Common myeloid progenitor, CD34-positive (primary cell): ENCODE measurements at regions not wholly inside any gene's neighbourhood (a gene's known extent, or its start where the extent isn't known, plus 50 kb on each side); places are given as distances from the start of the nearest gene placed in this dataset.

ENCODE experiments used
- CTCF ChIA-PET: fragments of 350-600 bp; sonication (Branson Sonifier 250); formaldehyde crosslinking; loops from one replicate; lab custom pipeline; 2021; ENCODE audit warnings: antibody characterized with exemption; lab: Charles Lee
- POLR2A ChIA-PET: fragments of 350-600 bp; sonication (Branson Sonifier 250); formaldehyde crosslinking; loops from one replicate; lab custom pipeline; 2021; ENCODE audit warnings: antibody characterized with exemption; lab: Charles Lee
- DNase-seq, 3 donors: peaks; one replicate each; pipeline versions ENCODE4 v3.0.0 to v3.0.0-alpha.2; 2013
- H3K27ac ChIP-seq, 2 experiments: 1 replicate in 1 of 2; 2 replicates in 1 of 2; pipeline ENCODE4 v1.7.0; 2013; ENCODE audit warnings: inconsistent platforms in 2 of 2, low read length in 2 of 2, mild to moderate bottlenecking in 2 of 2, low read depth in 1 of 2, moderate library complexity in 1 of 2; ENCODE audit not compliant: severe bottlenecking in 2 of 2, insufficient read depth in 1 of 2, poor library complexity in 1 of 2
- H3K27me3 ChIP-seq, 5 experiments: replicated peaks in 2 of 5; 1 replicate in 3 of 5; 2 replicates in 2 of 5; pipeline versions ENCODE4 v1.6.1 to v1.7.0; 2013; ENCODE audit warnings: low read length in 4 of 5, mild to moderate bottlenecking in 2 of 5, moderate library complexity in 2 of 5, inconsistent platforms in 1 of 5; ENCODE audit not compliant: insufficient read depth in 5 of 5, control insufficient read depth in 4 of 5
- H3K36me3 ChIP-seq, 4 experiments: 1 replicate in 2 of 4; 2 replicates in 2 of 4; pipeline versions ENCODE4 v1.6.1 to v1.7.0; 2013; ENCODE audit warnings: low read length in 3 of 4, control low read depth in 1 of 4, mild to moderate bottlenecking in 1 of 4; ENCODE audit not compliant: control insufficient read depth in 4 of 4, insufficient read depth in 4 of 4
- H3K4me1 ChIP-seq, 4 experiments: 1 replicate in 3 of 4; 2 replicates in 1 of 4; pipeline versions ENCODE4 v1.6.1 to v1.7.1; 2013; ENCODE audit warnings: low read length in 3 of 4, mild to moderate bottlenecking in 3 of 4, control low read depth in 1 of 4, inconsistent platforms in 1 of 4, moderate library complexity in 1 of 4; ENCODE audit not compliant: control insufficient read depth in 4 of 4, insufficient read depth in 4 of 4; ENCODE audit errors: control extremely low read depth in 1 of 4
- H3K4me3 ChIP-seq, 7 experiments: 1 replicate in 4 of 7; 2 replicates in 3 of 7; pipeline versions ENCODE4 v1.5.1 to v1.7.0; 2013; ENCODE audit warnings: mild to moderate bottlenecking in 7 of 7, low read length in 6 of 7, moderate library complexity in 6 of 7, inconsistent platforms in 2 of 7, low read depth in 2 of 7, control low read depth in 1 of 7; ENCODE audit not compliant: insufficient read depth in 4 of 7, control insufficient read depth in 1 of 7; ENCODE audit errors: extremely low read depth in 1 of 7
- H3K9me3 ChIP-seq, 5 experiments: 1 replicate in 4 of 5; 2 replicates in 1 of 5; pipeline versions ENCODE4 v1.6.1 to v1.7.1; 2013; ENCODE audit warnings: low read length in 4 of 5, mild to moderate bottlenecking in 2 of 5, inconsistent platforms in 1 of 5, low read depth in 1 of 5, moderate library complexity in 1 of 5; ENCODE audit not compliant: control insufficient read depth in 4 of 5, insufficient read depth in 2 of 5; ENCODE audit errors: control extremely low read depth in 1 of 5
- WGBS: methylation state at CpG from one replicate; pipeline ENCODE4 v1.1.5; 2013; ENCODE audit not compliant: insufficient coverage; 5-methylcytosine and 5-hydroxymethylcytosine counted together

- 100% methylated on average over 1 of the region's 1 CpG for WGBS
- POLR2A ChIA-PET: no interaction called here
- no peak overlapping the region for H3K27ac ChIP-seq
- H3K4me3 ChIP-seq: no peak overlapping the region
- H3K4me1 ChIP-seq: no peaks in the 10 kb centered on the region
- H3K36me3 ChIP-seq: no peaks in the 10 kb centered on the region
- no peak for DNase-seq
- CTCF ChIA-PET: interaction anchor here (1.7 kb wide), 1 partner anchor 10 kb away, joined by 5 read pairs; no protein-coding TSS in a partner anchor
- H3K27me3 ChIP-seq: no peaks in the 10 kb centered on the region
- no peaks in the 10 kb centered on the region for H3K9me3 ChIP-seq
Observed at GRCh38 chr6:112802144-112802543, 455.0 kb downstream of the RFPL4B start.

GRCh38 chr6:112804638-112805330 is 457.7 kb downstream of the RFPL4B start:
- POLR2A ChIA-PET: no interaction called here
- Histone ChIP-seq H3K36me3 (no peaks in the 10 kb centered on the region), H3K27me3 (no peaks in the 10 kb centered on the region), H3K4me1 (no peaks in the 10 kb centered on the region), H3K9me3 (no peaks in the 10 kb centered on the region), H3K4me3 (no peak overlapping the region), H3K27ac (no peak overlapping the region)
- WGBS: 100% methylated on average over 2 of the region's 6 CpGs
- no peak for DNase-seq
- CTCF ChIA-PET: no interaction called here

- DNase-seq: no peak
- WGBS: no CpG with 5 or more reads among the region's 4 CpGs
- ChIA-PET POLR2A (no interaction called here), CTCF (no interaction called here)
- H3K9me3 ChIP-seq: no peaks in the 10 kb centered on the region
- no peak overlapping the region for H3K4me3 ChIP-seq
- H3K4me1 ChIP-seq: no peaks in the 10 kb centered on the region
- H3K27me3 ChIP-seq: no peaks in the 10 kb centered on the region
- H3K36me3 ChIP-seq: no peaks in the 10 kb centered on the region
- H3K27ac ChIP-seq: no peak overlapping the region
Observed at GRCh38 chr6:112806163-112806865, 459.2 kb downstream of the RFPL4B start.

- H3K27me3 ChIP-seq: no peaks in the 10 kb centered on the region
- no peak for DNase-seq
- no peak overlapping the region for H3K4me3 ChIP-seq
- no peaks in the 10 kb centered on the region for H3K4me1 ChIP-seq
- no peaks in the 10 kb centered on the region for H3K9me3 ChIP-seq
- no CpG with 5 or more reads among the region's 1 CpG for WGBS
- no peaks in the 10 kb centered on the region for H3K36me3 ChIP-seq
- no peak overlapping the region for H3K27ac ChIP-seq
- POLR2A ChIA-PET: no interaction called here
- CTCF ChIA-PET: no interaction called here
Observed at GRCh38 chr6:112821476-112821875, 474.3 kb downstream of the RFPL4B start.

GRCh38 chr6:112822769-112823168 is 475.6 kb downstream of the RFPL4B start:
- Histone ChIP-seq H3K27me3 (no peaks in the 10 kb centered on the region), H3K9me3 (no peaks in the 10 kb centered on the region), H3K4me3 (no peak overlapping the region), H3K4me1 (peaks cover 0 to 1% (median 0%) of the 10 kb centered on the region in 4 experiments), H3K36me3 (no peaks in the 10 kb centered on the region), H3K27ac (no peak overlapping the region)
- 84% methylated on average over 2 of the region's 2 CpGs for WGBS
- CTCF ChIA-PET: no interaction called here
- POLR2A ChIA-PET: no interaction called here
- no peak for DNase-seq

GRCh38 chr6:112827793-112828192 is 480.7 kb downstream of the RFPL4B start:
- peak in 1 of 3 donors; percentile 2 for DNase-seq
- ChIA-PET POLR2A (no interaction called here), CTCF (no interaction called here)
- no peaks in the 10 kb centered on the region for H3K36me3 ChIP-seq
- H3K27ac ChIP-seq: no peak overlapping the region
- H3K4me3 ChIP-seq: no peak overlapping the region
- no peaks in the 10 kb centered on the region for H3K9me3 ChIP-seq
- no CpG with 5 or more reads among the region's 2 CpGs for whole genome bisulfite sequencing
- H3K27me3 ChIP-seq: no peaks in the 10 kb centered on the region
- H3K4me1 ChIP-seq: peaks cover 0 to 4% (median 0%) of the 10 kb centered on the region in 4 experiments

- ChIA-PET POLR2A (no interaction called here), CTCF (no interaction called here)
- H3K36me3 ChIP-seq: no peaks in the 10 kb centered on the region
Observed at GRCh38 chr6:112831022-112831421, 483.9 kb downstream of the RFPL4B start.

More at GRCh38 chr6:112831022-112831421, 483.9 kb downstream of the RFPL4B start:
- H3K27me3 ChIP-seq: no peaks in the 10 kb centered on the region
- DNase-seq: no peak
- H3K9me3 ChIP-seq: no peaks in the 10 kb centered on the region
- peaks cover 0 to 4% (median 0%) of the 10 kb centered on the region in 4 experiments for H3K4me1 ChIP-seq
- WGBS: no CpG with 5 or more reads among the region's 1 CpG
- H3K4me3 ChIP-seq: no peak overlapping the region
- no peak overlapping the region for H3K27ac ChIP-seq
